ENCODE measurements at regions not wholly inside any gene's neighbourhood (a gene's known extent, or its start where the extent isn't known, plus 50 kb on each side); places are given as distances from the start of the nearest gene placed in this dataset.

DNA sequence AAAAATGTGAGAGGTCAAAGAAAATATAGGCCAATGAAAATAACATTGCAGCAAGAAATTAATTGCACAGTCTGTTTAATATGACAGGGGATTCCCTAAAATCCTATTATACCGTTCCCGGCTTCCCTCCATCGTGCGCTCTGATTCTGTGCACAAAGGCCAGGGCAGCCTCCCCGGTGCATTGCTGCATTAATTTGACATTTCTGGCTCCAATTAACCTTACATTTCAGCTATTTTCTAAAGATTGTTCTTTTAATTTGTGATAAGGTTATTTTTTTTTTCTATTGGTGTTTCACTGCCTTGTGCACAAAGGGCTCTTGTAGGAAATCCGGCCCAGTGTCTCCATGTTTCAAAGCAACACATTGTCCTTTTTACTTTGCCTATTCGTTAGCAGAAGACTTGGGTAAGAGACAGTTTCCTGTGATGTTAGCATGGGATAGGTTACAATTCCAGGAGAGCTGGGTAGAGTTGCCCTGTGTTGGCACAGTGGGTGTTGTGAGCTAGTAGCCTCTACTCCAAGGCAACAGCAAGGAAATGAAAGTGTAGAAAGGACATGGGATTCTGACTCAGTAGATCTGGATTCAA is 257.3 kb upstream of the IGF1R start:
- H3K4me1 ChIP-seq = no peaks in the 10 kb centered on the region
- H3K9me3 ChIP-seq = no peaks in the 10 kb centered on the region
- H3K27me3 ChIP-seq = no peaks in the 10 kb centered on the region
- H3K36me3 ChIP-seq (ENCODE audit: low read depth, missing control alignments) = no peaks in the 10 kb centered on the region
- no peak overlapping the region for H3K4me3 ChIP-seq
- 80 to 81% methylated on average over 7 of the region's 7 CpGs for WGBS, 2 donors
- TF ChIP-seq POLR2A (IDR thresholded peaks at IDR 0.05) = no peak
- no peak for TF ChIP-seq CTCF (IDR thresholded peaks at IDR 0.05)
- H3K27ac ChIP-seq = no peak overlapping the region
- no peak for DNase-seq
- intact Hi-C loops (cut with DNase I; ENCODE audit: low total_unique reads) = no loop called here

GRCh38 chr15:98391568-98391967 is 256.8 kb upstream of the IGF1R start:
- intact Hi-C loops (cut with DNase I; ENCODE audit: low total_unique reads) = no loop called here
- Histone ChIP-seq H3K4me3 (no peak overlapping the region), H3K27me3 (no peaks in the 10 kb centered on the region), H3K27ac (no peak overlapping the region), H3K36me3 (ENCODE audit: low read depth, missing control alignments) (no peaks in the 10 kb centered on the region), H3K9me3 (no peaks in the 10 kb centered on the region), H3K4me1 (no peaks in the 10 kb centered on the region)
- no peak for TF ChIP-seq POLR2A (IDR thresholded peaks at IDR 0.05)
- no peak for TF ChIP-seq CTCF (IDR thresholded peaks at IDR 0.05)
- no peak for DNase-seq
- WGBS, 2 donors = 76 to 87% methylated on average over 7 of the region's 7 CpGs

GRCh38 chr15:98393471-98393870 is 254.9 kb upstream of the IGF1R start:
- Histone ChIP-seq H3K27me3 (no peaks in the 10 kb centered on the region), H3K27ac (no peak overlapping the region), H3K4me1 (no peaks in the 10 kb centered on the region), H3K36me3 (ENCODE audit: low read depth, missing control alignments) (no peaks in the 10 kb centered on the region), H3K4me3 (no peak overlapping the region), H3K9me3 (no peaks in the 10 kb centered on the region)
- DNase-seq = no peak
- TF ChIP-seq CTCF (IDR thresholded peaks at IDR 0.05) (no peak), POLR2A (IDR thresholded peaks at IDR 0.05) (no peak)
- 87 to 88% methylated on average over 9 of the region's 9 CpGs for WGBS, 2 donors
- intact Hi-C loops (cut with DNase I; ENCODE audit: low total_unique reads) = no loop called here

DNA sequence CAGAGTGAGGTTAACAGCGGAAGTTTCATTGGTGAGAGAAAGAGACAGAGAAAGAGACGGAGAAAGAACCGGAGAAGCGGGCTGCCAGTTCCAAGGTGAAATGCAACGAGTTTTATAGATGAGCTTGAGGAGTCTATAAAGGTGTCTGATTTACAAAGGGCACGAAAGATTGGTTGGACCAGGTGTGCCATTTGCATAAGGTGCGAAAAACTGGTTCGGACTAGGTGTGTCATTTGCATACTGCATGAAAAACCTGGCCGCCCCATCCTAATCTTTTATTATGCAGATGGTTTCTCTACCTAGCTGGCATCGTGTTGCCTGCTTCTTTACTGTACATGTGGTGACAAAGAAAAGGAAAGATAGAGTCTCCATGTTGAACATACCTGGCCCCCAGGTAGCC is 253.8 kb upstream of the IGF1R start:
- Histone ChIP-seq H3K27me3 (no peaks in the 10 kb centered on the region), H3K9me3 (no peaks in the 10 kb centered on the region), H3K4me1 (no peaks in the 10 kb centered on the region), H3K36me3 (ENCODE audit: low read depth, missing control alignments) (no peaks in the 10 kb centered on the region), H3K27ac (no peak overlapping the region), H3K4me3 (no peak overlapping the region)
- intact Hi-C loops (cut with DNase I; ENCODE audit: low total_unique reads) = no loop called here
- no peak for TF ChIP-seq POLR2A (IDR thresholded peaks at IDR 0.05)
- TF ChIP-seq CTCF (IDR thresholded peaks at IDR 0.05) = no peak
- WGBS, 2 donors = 55 to 82% methylated on average over 10 of the region's 10 CpGs
- DNase-seq = no peak

DNA sequence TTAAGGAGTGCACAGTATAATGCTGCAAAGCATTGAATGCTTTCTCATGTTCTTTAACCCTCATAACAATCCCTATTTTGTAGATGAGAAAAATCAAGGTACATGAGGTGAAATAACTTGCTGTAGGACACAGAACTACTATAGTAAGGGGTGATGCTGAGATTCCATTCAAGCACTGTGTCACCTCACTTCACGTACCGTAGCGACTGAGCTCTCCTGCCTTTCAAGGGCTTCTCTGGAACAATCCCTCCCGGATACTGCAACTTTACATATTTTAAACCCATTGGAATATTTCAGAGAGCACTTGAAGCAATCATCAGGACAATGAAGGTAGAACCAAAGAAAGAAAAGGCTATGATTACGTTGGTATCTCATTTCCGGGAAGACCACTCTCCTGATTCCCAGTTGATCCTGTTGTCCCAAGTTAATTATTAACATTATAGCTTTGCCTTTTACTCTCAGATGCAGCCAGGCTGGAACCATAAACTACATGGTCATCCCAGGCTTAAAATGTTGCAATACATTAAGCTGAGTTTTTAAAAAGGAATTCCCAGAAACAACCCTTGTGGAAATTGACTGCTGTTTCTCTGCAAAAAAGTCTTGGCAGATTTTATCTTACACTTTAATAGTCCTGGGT is 252.2 kb upstream of the IGF1R start:
- WGBS, 2 donors = 85 to 95% methylated on average over 6 of the region's 6 CpGs
- no peaks in the 10 kb centered on the region for H3K4me1 ChIP-seq
- no peak for TF ChIP-seq CTCF (IDR thresholded peaks at IDR 0.05)
- no peak for DNase-seq
- no peaks in the 10 kb centered on the region for H3K27me3 ChIP-seq
- H3K4me3 ChIP-seq = no peak overlapping the region
- no peak overlapping the region for H3K27ac ChIP-seq
- H3K9me3 ChIP-seq = no peaks in the 10 kb centered on the region
- H3K36me3 ChIP-seq (ENCODE audit: low read depth, missing control alignments) = no peaks in the 10 kb centered on the region
- intact Hi-C loops (cut with DNase I; ENCODE audit: low total_unique reads) = no loop called here
